Duodenal mucosa (tissue), 2 donors: ENCODE measurements at regions not wholly inside any gene's neighbourhood (a gene's known extent, or its start where the extent isn't known, plus 50 kb on each side); places are given as distances from the start of the nearest gene placed in this dataset.
"Not testable (repeated sequence)": the region's sequence is repeated elsewhere in the genome, so short reads cannot be mapped to it uniquely, and the experiment has no call there.

Source experiments
- H3K27ac ChIP-seq: one replicate; pipeline ENCODE4 v1.7.0; 2013; ENCODE audit warnings: low read depth, low read length
- H3K27me3 ChIP-seq, 2 donors: one replicate each; pipeline ENCODE4 v1.7.0; 2013; ENCODE audit warnings: low read length in 2 of 2, control low read depth in 1 of 2; ENCODE audit not compliant: insufficient read depth in 2 of 2, control insufficient read depth in 1 of 2
- H3K36me3 ChIP-seq, 2 donors: one replicate each; pipeline ENCODE4 v1.7.0; 2013; ENCODE audit warnings: low read length in 2 of 2, control low read depth in 1 of 2; ENCODE audit not compliant: insufficient read depth in 2 of 2, control insufficient read depth in 1 of 2
- H3K4me1 ChIP-seq, 2 donors: one replicate each; pipeline ENCODE4 v1.7.0; 2013; ENCODE audit warnings: low read length in 2 of 2, control low read depth in 1 of 2; ENCODE audit not compliant: insufficient read depth in 2 of 2, control insufficient read depth in 1 of 2
- H3K4me3 ChIP-seq, 2 donors: one replicate each; pipeline ENCODE4 v1.7.0; 2013; ENCODE audit warnings: low read length in 2 of 2, low read depth in 1 of 2
- H3K9ac ChIP-seq, 2 donors: one replicate each; pipeline ENCODE4 v1.7.0; 2013; ENCODE audit warnings: low read length in 2 of 2, low read depth in 1 of 2
- H3K9me3 ChIP-seq, 2 donors: one replicate each; pipeline ENCODE4 v1.7.0; 2013; ENCODE audit warnings: low read length in 2 of 2, control low read depth in 1 of 2; ENCODE audit not compliant: control insufficient read depth in 1 of 2

DNA sequence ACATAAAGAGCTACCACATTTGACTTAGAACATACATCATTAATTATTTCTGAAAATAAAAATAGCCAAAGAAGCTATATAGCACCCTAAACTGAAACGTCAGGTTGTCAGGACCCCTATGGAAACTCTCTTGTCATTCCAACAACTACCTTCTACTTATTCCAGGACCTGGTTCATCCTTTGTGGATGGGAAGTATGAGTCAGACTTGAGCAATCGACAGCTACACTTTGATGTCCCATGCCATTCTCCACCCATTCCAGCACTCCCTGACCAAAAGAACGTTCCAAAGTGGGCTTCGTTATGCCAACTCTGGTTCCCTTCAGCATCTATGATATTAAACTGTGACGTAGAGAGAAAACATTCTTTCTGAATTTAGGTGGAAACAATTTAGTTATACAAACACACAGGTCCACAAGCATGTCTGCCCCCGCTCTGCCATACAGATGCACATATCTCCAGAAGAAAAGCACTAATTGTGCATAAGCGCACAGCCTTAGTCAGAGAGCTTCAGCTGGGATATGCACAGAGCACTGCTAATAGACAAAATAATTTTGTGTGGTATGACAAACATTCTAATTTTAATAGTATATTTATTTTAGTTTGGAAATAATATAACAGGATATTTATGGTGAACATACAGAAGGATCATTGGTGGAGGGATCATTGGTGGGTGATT lies 723.1 kb upstream of the B3GALT2 start:
- Histone ChIP-seq H3K36me3 (no peaks in the 10 kb centered on the region), H3K27ac (no peak overlapping the region), H3K4me1 (no peaks in the 10 kb centered on the region), H3K4me3 (no peak overlapping the region), H3K27me3 (no peaks in the 10 kb centered on the region), H3K9me3 (no peaks in the 10 kb centered on the region), H3K9ac (no peak overlapping the region)

GRCh38 chr1:193905288-193906085 lies 719.1 kb upstream of the B3GALT2 start:
- H3K9me3 ChIP-seq = no peaks in the 10 kb centered on the region
- no peaks in the 10 kb centered on the region for H3K36me3 ChIP-seq
- no peaks in the 10 kb centered on the region for H3K27me3 ChIP-seq
- no peak overlapping the region for H3K9ac ChIP-seq
- no peak overlapping the region for H3K4me3 ChIP-seq
- H3K4me1 ChIP-seq = no peaks in the 10 kb centered on the region
- no peak overlapping the region for H3K27ac ChIP-seq

DNA sequence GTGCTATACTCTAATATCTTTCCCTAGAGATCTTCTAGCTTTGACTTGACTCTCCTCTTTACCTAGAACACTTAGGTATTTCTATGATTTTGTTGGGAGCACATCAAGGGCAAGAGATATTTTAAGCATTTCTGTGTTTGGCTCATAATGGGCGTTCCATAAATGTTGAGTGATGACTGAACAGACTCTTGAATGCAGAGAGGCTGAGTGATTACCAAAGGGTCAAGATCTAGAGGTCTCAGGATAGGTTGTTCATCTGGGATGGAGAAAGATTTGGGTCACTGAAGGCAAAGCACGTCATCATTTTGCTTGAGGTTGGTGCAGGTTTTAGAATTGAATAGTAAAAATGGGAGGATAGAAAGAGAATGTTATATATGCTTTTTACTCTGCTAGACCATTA lies 705.4 kb upstream of the B3GALT2 start:
- Histone ChIP-seq H3K4me3 (no peak overlapping the region), H3K27me3 (no peaks in the 10 kb centered on the region), H3K27ac (no peak overlapping the region), H3K4me1 (no peaks in the 10 kb centered on the region), H3K9me3 (no peaks in the 10 kb centered on the region), H3K36me3 (no peaks in the 10 kb centered on the region), H3K9ac (no peak overlapping the region)

GRCh38 chr1:193890935-193891334 lies 704.5 kb upstream of the B3GALT2 start:
- H3K9ac ChIP-seq = no peak overlapping the region
- H3K36me3 ChIP-seq = no peaks in the 10 kb centered on the region
- H3K27ac ChIP-seq = no peak overlapping the region
- no peaks in the 10 kb centered on the region for H3K4me1 ChIP-seq
- no peaks in the 10 kb centered on the region for H3K27me3 ChIP-seq
- no peak overlapping the region for H3K4me3 ChIP-seq
- no peaks in the 10 kb centered on the region for H3K9me3 ChIP-seq

GRCh38 chr1:193884848-193885558 lies 698.6 kb upstream of the B3GALT2 start:
- Histone ChIP-seq H3K9me3 (no peaks in the 10 kb centered on the region), H3K27me3 (no peaks in the 10 kb centered on the region), H3K27ac (no peak overlapping the region), H3K4me3 (no peak overlapping the region), H3K36me3 (no peaks in the 10 kb centered on the region), H3K9ac (no peak overlapping the region), H3K4me1 (no peaks in the 10 kb centered on the region)

- not testable (repeated sequence) for H3K27me3 ChIP-seq, H3K4me3 ChIP-seq, H3K36me3 ChIP-seq, H3K27ac ChIP-seq, H3K4me1 ChIP-seq, H3K9me3 ChIP-seq, H3K9ac ChIP-seq
Measured at GRCh38 chr1:193877920-193878319, 691.5 kb upstream of the B3GALT2 start.

DNA sequence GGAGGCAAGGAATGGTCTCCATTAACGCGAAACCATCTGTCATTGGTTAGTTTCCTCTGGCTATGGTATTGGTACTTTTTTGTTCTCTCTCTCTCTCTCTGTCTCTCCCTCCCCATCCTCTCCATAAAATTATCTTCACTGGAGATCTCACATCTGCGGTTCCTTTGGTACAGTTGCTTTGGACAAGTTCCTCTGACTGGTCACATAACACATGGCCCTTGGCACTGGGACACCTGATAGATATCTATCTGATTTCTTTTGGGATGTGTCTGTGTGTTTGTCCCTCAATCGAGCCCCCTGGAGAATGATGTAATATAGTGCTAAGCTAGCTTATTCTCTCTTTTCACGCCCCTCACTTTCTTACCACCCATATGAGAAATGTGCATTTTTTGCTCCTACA lies 682.0 kb upstream of the B3GALT2 start:
- Histone ChIP-seq H3K4me1 (no peaks in the 10 kb centered on the region), H3K27me3 (no peaks in the 10 kb centered on the region), H3K9ac (no peak overlapping the region), H3K9me3 (no peaks in the 10 kb centered on the region), H3K27ac (no peak overlapping the region), H3K4me3 (no peak overlapping the region), H3K36me3 (no peaks in the 10 kb centered on the region)

DNA sequence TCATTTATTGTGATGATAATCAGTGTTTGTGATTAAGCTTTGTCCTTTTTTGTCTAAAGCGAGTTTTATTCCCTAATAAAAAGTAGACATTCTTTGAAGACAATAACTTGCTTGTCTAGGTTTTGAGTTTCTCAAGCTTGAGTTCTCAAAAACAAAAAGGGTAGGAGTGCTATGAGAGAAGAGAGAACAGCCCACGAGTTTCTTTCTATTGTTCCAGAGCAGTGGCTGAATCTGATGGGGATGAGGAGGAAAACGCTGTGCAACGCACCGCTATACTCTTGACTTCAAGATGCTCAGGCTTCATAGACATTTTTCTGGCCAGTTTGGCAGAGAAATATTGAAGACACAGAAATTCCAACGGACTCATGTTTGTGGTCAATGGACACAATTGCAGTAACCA lies 669.8 kb upstream of the B3GALT2 start:
- Histone ChIP-seq H3K9ac (no peak overlapping the region), H3K27ac (no peak overlapping the region), H3K4me3 (no peak overlapping the region), H3K36me3 (no peaks in the 10 kb centered on the region), H3K4me1 (no peaks in the 10 kb centered on the region), H3K27me3 (no peaks in the 10 kb centered on the region), H3K9me3 (no peaks in the 10 kb centered on the region)

DNA sequence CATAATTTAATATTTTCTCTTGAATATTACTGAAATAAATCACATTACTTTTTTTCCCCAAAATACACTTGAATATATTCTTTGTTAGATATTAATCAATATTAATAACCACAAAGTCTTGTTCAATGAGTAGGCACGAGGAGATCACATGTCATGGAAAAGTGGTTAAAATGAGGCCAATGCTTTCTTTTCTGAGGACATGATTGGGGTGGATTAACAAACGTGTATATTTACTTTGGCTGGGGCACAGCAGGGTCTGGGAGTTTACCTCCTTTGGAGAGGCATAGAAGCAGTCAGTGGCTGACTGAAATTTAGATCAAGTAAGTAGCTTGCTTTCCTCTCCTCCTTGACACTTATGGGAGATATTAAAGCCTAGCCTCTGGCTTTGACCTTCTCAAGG lies 664.3 kb upstream of the B3GALT2 start:
- Histone ChIP-seq H3K4me3 (no peak overlapping the region), H3K27ac (no peak overlapping the region), H3K27me3 (no peaks in the 10 kb centered on the region), H3K9me3 (no peaks in the 10 kb centered on the region), H3K36me3 (no peaks in the 10 kb centered on the region), H3K4me1 (no peaks in the 10 kb centered on the region), H3K9ac (no peak overlapping the region)

- Histone ChIP-seq H3K4me3 (no peak overlapping the region), H3K27me3 (no peaks in the 10 kb centered on the region), H3K36me3 (no peaks in the 10 kb centered on the region), H3K4me1 (no peaks in the 10 kb centered on the region), H3K9me3 (no peaks in the 10 kb centered on the region), H3K9ac (no peak overlapping the region), H3K27ac (no peak overlapping the region)
Measured at GRCh38 chr1:193846876-193847604, 660.6 kb upstream of the B3GALT2 start.
